GM21529 (cell line): ENCODE measurements at regions not wholly inside any gene's neighbourhood (a gene's known extent, or its start where the extent isn't known, plus 50 kb on each side); places are given as distances from the start of the nearest gene placed in this dataset.
"Not testable (repeated sequence)": the region's sequence is repeated elsewhere in the genome, so short reads cannot be mapped to it uniquely, and the experiment has no call there.

Source experiments
- ATAC-seq: cut with Tn5 transposase; IDR thresholded peaks from one replicate; pipeline ENCODE4 v1.9.1; 2021; ENCODE audit not compliant: unreplicated experiment

GRCh38 chr5:143635888-143636287, 176.1 kb upstream of the HMHB1 start:
- ATAC-seq: no peak

GRCh38 chr5:143635146-143635752, 176.7 kb upstream of the HMHB1 start:
- no peak for ATAC-seq

GRCh38 chr5:143634689-143635088, 177.3 kb upstream of the HMHB1 start:
- no peak for ATAC-seq

GRCh38 chr5:143629871-143630659, 181.9 kb upstream of the HMHB1 start:
- ATAC-seq: no peak

- not testable (repeated sequence) for ATAC-seq
These were observed 186.9 kb upstream of the HMHB1 start for GRCh38 chr5:143625048-143625447.

GRCh38 chr5:143624465-143624864, 187.5 kb upstream of the HMHB1 start:
- ATAC-seq: no peak

- no peak for ATAC-seq
These were observed 192.9 kb upstream of the HMHB1 start for GRCh38 chr5:143619040-143619439.

- no peak for ATAC-seq
These were observed 193.8 kb upstream of the HMHB1 start for GRCh38 chr5:143618141-143618540.

- no peak for ATAC-seq
These were observed 197.1 kb upstream of the HMHB1 start for GRCh38 chr5:143614831-143615230.

GRCh38 chr5:143613329-143613728, 198.6 kb upstream of the HMHB1 start:
- ATAC-seq: peak; percentile 76

GRCh38 chr5:143610946-143611345, 201.0 kb upstream of the HMHB1 start:
- ATAC-seq: no peak

- peak; percentile 74 for ATAC-seq
These were observed 202.7 kb upstream of the NR3C1 start for GRCh38 chr5:143606043-143606752.

- peak; percentile 72 for ATAC-seq
These were observed 202.0 kb upstream of the NR3C1 start for GRCh38 chr5:143605403-143606005.

GRCh38 chr5:143601917-143602333, 198.4 kb upstream of the NR3C1 start:
- no peak for ATAC-seq

GRCh38 chr5:143601357-143601756, 197.9 kb upstream of the NR3C1 start:
- no peak for ATAC-seq

- no peak for ATAC-seq
These were observed 197.1 kb upstream of the NR3C1 start for GRCh38 chr5:143600396-143601075.

GRCh38 chr5:143599474-143599873, 196.0 kb upstream of the NR3C1 start:
- no peak for ATAC-seq

- no peak for ATAC-seq
These were observed 193.3 kb upstream of the NR3C1 start for GRCh38 chr5:143596824-143597223.

- ATAC-seq: no peak
These were observed 191.7 kb upstream of the NR3C1 start for GRCh38 chr5:143594902-143595818.

GRCh38 chr5:143593723-143594122, 190.2 kb upstream of the NR3C1 start:
- peak; percentile 61 for ATAC-seq
